Panc1 (cell line): ENCODE measurements at regions not wholly inside any gene's neighbourhood (a gene's known extent, or its start where the extent isn't known, plus 50 kb on each side); places are given as distances from the start of the nearest gene placed in this dataset.

ENCODE experiments used
- ATAC-seq: fragments of 200-7000 bp; cut with Tn5 transposase; 2 replicates; pipeline ENCODE4 v1.9.1; 2020; ENCODE audit warnings: mild to moderate bottlenecking, moderate library complexity
- BruUV-seq: library from RNA; stranded (reverse); fragments of 400-500 nt; replicated peaks from 2 replicates; lab custom pipeline; 2021; lab: Mats Ljungman, UMichigan
- CTCF ChIA-PET: fragments of 300-600 bp; sonication (Branson Sonifier 250); formaldehyde crosslinking; loops from one replicate; lab custom pipeline; 2022; ENCODE audit warnings: antibody characterized with exemption; lab: Charles Lee
- POLR2A ChIA-PET: fragments of 300-600 bp; sonication (Branson Sonifier 250); formaldehyde crosslinking; loops from one replicate; lab custom pipeline; 2022; ENCODE audit warnings: antibody characterized with exemption; lab: Charles Lee
- DNase-seq: peaks from one replicate; pipeline ENCODE4 v3.0.0-alpha.2; 2010; ENCODE audit warnings: low read depth, low spot score
- H3K27ac ChIP-seq: 2 replicates; pipeline ENCODE4 v1.5.1; 2011; ENCODE audit warnings: mild to moderate bottlenecking, low read length, inconsistent platforms
- H3K27me3 ChIP-seq: fragments of 200-500 bp; sonication (Bioruptor generic); 2 replicates; pipeline ENCODE4 v1.6.0; 2014; ENCODE audit warnings: low read length, inconsistent platforms; ENCODE audit not compliant: control insufficient read depth, insufficient read depth
- H3K36me3 ChIP-seq: fragments of 200-500 bp; sonication (Bioruptor generic); 2 replicates; pipeline ENCODE4 v1.5.1; 2014; ENCODE audit warnings: inconsistent platforms, mild to moderate bottlenecking, low read length, moderate library complexity; ENCODE audit not compliant: control insufficient read depth, insufficient read depth
- H3K4me1 ChIP-seq: 2 replicates; pipeline ENCODE4 v1.5.1; 2011; ENCODE audit warnings: inconsistent platforms, mild to moderate bottlenecking, low read length, moderate library complexity; ENCODE audit not compliant: control insufficient read depth, insufficient read depth
- H3K4me3 ChIP-seq, 2 experiments: 2 replicates each; pipeline ENCODE4 v1.5.1; 2011 to 2012; ENCODE audit warnings: low read depth in 2 of 2, low read length in 2 of 2, mild to moderate bottlenecking in 2 of 2, inconsistent platforms in 1 of 2, moderate library complexity in 1 of 2
- H3K9me3 ChIP-seq: fragments of 200-500 bp; sonication (Bioruptor generic); 2 replicates; pipeline ENCODE4 v1.5.1; 2014; ENCODE audit warnings: low read depth, mild to moderate bottlenecking, inconsistent platforms, low read length, moderate library complexity; ENCODE audit not compliant: control insufficient read depth, insufficient read depth
- POLR2AphosphoS5 ChIP-seq: IDR thresholded peaks from 2 replicates; pipeline ENCODE4 v1.6.1; 2012; ENCODE audit warnings: mild to moderate bottlenecking, low read depth, low read length, moderate library complexity
- REST ChIP-seq, 2 experiments: IDR thresholded peaks; 2 replicates each; pipeline ENCODE4 v1.6.1; 2011 to 2012; ENCODE audit warnings: low read depth in 2 of 2, control low read depth in 1 of 2, low read length in 1 of 2, mild to moderate bottlenecking in 1 of 2, moderate library complexity in 1 of 2; ENCODE audit not compliant: insufficient read depth in 1 of 2
- SIN3A ChIP-seq: IDR thresholded peaks from 2 replicates; pipeline ENCODE4 v1.6.1; 2012; ENCODE audit warnings: low read depth, mild to moderate bottlenecking, low read length, moderate library complexity, borderline replicate concordance; ENCODE audit not compliant: insufficient read depth
- TCF7L2 ChIP-seq: IDR thresholded peaks from 2 replicates; pipeline ENCODE4 v1.6.1; 2011; ENCODE audit warnings: mild to moderate bottlenecking, low read depth, low read length, inconsistent platforms
- in situ Hi-C: cut with HindIII; loops from 2 replicates; pipeline ENCODE4 v1.10.0; 2016; ENCODE audit warnings: low sequenced_read_pairs, low pct_unique_long_range_greater_than_20kb
- intact Hi-C: fragments of 100-400 bp; cut with micrococcal nuclease; formaldehyde crosslinking; loops from one replicate; pipeline ENCODE4 v1.10.0; 2022; ENCODE audit not compliant: unreplicated experiment
- TF ChIP-seq, protein P1 (sequence below): fragments of 450-650 bp; IDR thresholded peaks from 2 replicates; pipeline ENCODE4 v1.5.1; 2017; ENCODE audit warnings: mild to moderate bottlenecking

GRCh38 chr18:52046842-52047241 is 293.2 kb upstream of the DCC start:
- no peaks in the 10 kb centered on the region for H3K9me3 ChIP-seq
- H3K4me3 ChIP-seq = no peak overlapping the region
- intact Hi-C loops (no loop called here), in situ Hi-C loops (no loop called here)
- DNase-seq (no peak), ATAC-seq (no peak)
- no peaks in the 10 kb centered on the region for H3K36me3 ChIP-seq
- POLR2A ChIA-PET = no interaction called here
- H3K27ac ChIP-seq = no peak overlapping the region
- H3K4me1 ChIP-seq = no peaks in the 10 kb centered on the region
- no peak for TF ChIP-seq TCF7L2
- TF ChIP-seq SIN3A = no peak
- TF ChIP-seq, protein P1, sequence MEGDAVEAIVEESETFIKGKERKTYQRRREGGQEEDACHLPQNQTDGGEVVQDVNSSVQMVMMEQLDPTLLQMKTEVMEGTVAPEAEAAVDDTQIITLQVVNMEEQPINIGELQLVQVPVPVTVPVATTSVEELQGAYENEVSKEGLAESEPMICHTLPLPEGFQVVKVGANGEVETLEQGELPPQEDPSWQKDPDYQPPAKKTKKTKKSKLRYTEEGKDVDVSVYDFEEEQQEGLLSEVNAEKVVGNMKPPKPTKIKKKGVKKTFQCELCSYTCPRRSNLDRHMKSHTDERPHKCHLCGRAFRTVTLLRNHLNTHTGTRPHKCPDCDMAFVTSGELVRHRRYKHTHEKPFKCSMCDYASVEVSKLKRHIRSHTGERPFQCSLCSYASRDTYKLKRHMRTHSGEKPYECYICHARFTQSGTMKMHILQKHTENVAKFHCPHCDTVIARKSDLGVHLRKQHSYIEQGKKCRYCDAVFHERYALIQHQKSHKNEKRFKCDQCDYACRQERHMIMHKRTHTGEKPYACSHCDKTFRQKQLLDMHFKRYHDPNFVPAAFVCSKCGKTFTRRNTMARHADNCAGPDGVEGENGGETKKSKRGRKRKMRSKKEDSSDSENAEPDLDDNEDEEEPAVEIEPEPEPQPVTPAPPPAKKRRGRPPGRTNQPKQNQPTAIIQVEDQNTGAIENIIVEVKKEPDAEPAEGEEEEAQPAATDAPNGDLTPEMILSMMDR = no peak
- no peak for TF ChIP-seq REST (IDR thresholded peaks at IDR 0.05; ENCODE audit: insufficient read depth in 1 of 2, low read depth in 2 of 2, low read length in 1 of 2)
- no peak for TF ChIP-seq POLR2AphosphoS5
- BruUV-seq = no TSS peak
- CTCF ChIA-PET = no interaction called here
- no peaks in the 10 kb centered on the region for H3K27me3 ChIP-seq

- no peaks in the 10 kb centered on the region for H3K9me3 ChIP-seq
- no peak for ATAC-seq
- no TSS peak for BruUV-seq
- CTCF ChIA-PET = no interaction called here
- TF ChIP-seq REST (IDR thresholded peaks at IDR 0.05; ENCODE audit: insufficient read depth in 1 of 2, low read depth in 2 of 2, low read length in 1 of 2) = no peak
- no peak for TF ChIP-seq TCF7L2
- TF ChIP-seq, protein P1 = no peak
- no peak for TF ChIP-seq POLR2AphosphoS5
- TF ChIP-seq SIN3A = no peak
- H3K27ac ChIP-seq = no peak overlapping the region
- no peak for DNase-seq
- H3K36me3 ChIP-seq = no peaks in the 10 kb centered on the region
- intact Hi-C loops (no loop called here), in situ Hi-C loops (no loop called here)
- H3K4me1 ChIP-seq = no peaks in the 10 kb centered on the region
- H3K4me3 ChIP-seq = no peak overlapping the region
- POLR2A ChIA-PET = no interaction called here
- H3K27me3 ChIP-seq = no peaks in the 10 kb centered on the region
Observed at GRCh38 chr18:52054324-52054723, 285.7 kb upstream of the DCC start.
